Colon (tissue), 2 donors: ENCODE measurements at regions not wholly inside any gene's neighbourhood (a gene's known extent, or its start where the extent isn't known, plus 50 kb on each side); places are given as distances from the start of the nearest gene placed in this dataset.
"Not testable (repeated sequence)": the region's sequence is repeated elsewhere in the genome, so short reads cannot be mapped to it uniquely, and the experiment has no call there.

ENCODE experiments used
- FAIRE-seq: peaks from 2 replicates; lab custom pipeline; 2012; peaks lifted over from hg19 to GRCh38; lab: Jason Lieb, UNC
- donor health status: control.
- donor health status: control.

DNA sequence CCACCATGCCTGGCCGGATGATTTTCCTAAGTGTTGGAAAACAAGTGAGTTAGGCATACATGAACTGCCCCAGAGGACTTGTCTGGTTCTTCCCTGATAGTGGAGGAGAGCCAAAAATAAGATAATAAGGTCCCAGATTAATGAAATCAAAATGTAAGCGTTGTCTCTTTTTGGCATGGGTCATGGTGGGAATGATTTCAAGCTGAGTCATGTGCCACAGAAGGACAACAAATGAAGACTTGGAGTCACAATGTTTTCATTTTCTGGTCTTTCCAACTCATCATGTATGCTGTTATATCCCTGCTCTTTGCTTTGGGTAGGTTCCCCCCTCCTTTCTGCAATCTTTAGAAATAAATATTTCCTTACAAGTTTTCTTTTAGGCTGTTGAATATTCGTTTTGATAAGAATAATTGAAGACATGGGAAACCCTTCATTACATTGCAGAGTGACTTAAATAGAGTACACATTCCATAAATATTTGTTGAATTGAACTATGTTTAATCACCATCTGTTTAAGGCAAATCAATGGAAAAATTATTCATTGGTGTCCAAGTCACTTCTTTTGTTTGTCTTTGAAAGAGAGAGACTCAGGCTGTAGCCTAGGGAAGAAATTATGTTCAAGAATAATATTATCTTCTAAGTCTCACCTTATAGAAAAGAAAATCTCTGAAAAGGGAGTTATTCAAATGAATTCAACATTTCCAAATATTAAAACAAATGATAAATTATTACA, 196.3 kb downstream of the CSNK1G3 start:
- FAIRE-seq: no peak

DNA sequence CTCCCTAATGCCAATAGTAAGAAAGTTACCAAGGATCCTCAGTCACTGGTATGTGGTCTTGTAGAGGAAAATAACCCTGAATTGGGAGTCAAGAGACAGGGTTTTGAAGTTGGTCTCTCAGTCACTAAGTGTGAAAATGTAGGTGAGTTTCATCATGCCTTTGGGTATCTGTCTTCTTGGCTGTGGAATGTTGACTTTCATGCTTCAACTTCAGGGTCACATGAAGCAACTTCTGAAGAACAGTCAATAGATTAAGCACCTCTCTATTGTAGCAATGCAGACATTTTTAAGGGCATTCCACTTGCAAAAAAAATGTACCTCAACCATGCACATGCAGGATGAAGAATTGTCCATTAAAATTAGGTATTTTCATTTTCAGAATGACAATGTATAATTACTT, 194.6 kb downstream of the CSNK1G3 start:
- FAIRE-seq: no peak

- no peak for FAIRE-seq
Measured at GRCh38 chr5:123705741-123706140, 193.8 kb downstream of the CSNK1G3 start.

DNA sequence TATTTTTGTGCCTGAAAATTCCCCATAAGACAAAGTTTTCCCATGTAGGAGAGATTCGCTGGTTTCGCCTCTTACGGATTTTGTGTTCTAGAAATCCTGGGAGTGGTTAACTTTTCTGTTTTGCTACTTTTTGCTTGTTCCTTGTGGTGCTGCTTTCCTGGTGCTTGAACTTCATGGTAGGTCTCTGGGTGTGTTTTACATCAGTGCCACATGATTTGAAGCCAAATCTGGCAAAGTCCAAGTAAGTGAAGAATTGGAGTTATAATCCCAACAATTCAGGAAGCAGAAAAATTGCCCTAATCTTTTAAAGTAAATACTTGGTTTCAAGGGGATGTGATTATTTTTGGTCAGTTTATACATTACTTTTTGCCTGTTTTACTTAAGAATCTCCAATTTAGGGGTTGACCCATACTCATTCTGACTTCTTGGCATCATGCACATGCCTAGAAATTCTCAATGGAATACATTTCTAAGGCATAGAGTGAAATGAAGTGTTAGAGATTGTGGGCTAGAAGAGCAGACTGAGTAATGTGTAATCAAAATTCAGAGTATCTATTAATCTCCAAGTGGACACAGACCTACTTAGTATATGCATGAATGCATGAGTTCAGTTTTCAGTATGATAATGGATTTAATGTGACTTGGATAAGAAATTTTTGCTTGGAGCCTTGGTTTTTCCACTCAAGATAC, 189.7 kb downstream of the CSNK1G3 start:
- no peak for FAIRE-seq

- FAIRE-seq: no peak
Measured at GRCh38 chr5:123700624-123701287, 188.8 kb downstream of the CSNK1G3 start.

- no peak for FAIRE-seq
Measured at GRCh38 chr5:123699571-123699970, 187.6 kb downstream of the CSNK1G3 start.

GRCh38 chr5:123698937-123699336, 187.0 kb downstream of the CSNK1G3 start:
- FAIRE-seq: not testable (repeated sequence)

DNA sequence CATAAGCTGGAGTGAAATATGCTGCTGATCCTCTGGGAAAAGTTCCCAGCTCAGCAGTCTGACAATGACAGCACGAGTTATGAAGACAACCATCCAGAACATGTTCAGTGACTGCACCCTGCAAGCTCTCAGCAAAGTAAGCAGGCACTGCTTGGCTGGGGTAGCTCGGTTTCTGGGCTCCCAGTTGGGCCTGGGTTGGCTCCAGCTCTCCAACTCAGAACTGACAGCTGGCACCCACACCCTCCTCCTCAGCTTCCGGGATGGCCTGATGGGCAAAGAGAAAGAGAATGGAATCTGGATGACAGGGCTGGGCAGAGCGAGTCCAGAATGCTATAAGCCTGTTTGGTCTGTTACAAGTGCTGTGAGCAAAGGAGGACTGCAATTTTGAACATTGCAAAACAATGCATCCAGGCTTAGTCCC, 185.0 kb downstream of the CSNK1G3 start:
- FAIRE-seq: no peak

- FAIRE-seq: no peak
Measured at GRCh38 chr5:123690821-123691220, 178.8 kb downstream of the CSNK1G3 start.

GRCh38 chr5:123681061-123681460, 169.1 kb downstream of the CSNK1G3 start:
- FAIRE-seq: no peak

GRCh38 chr5:123673107-123673506, 161.1 kb downstream of the CSNK1G3 start:
- FAIRE-seq: no peak

- no peak for FAIRE-seq
Measured at GRCh38 chr5:123671711-123672456, 159.9 kb downstream of the CSNK1G3 start.

- FAIRE-seq: no peak
Measured at GRCh38 chr5:123671042-123671441, 159.1 kb downstream of the CSNK1G3 start.
